ENCODE measurements at regions not wholly inside any gene's neighbourhood (a gene's known extent, or its start where the extent isn't known, plus 50 kb on each side); places are given as distances from the start of the nearest gene placed in this dataset.
"Not testable (repeated sequence)": the region's sequence is repeated elsewhere in the genome, so short reads cannot be mapped to it uniquely, and the experiment has no call there.

DNA sequence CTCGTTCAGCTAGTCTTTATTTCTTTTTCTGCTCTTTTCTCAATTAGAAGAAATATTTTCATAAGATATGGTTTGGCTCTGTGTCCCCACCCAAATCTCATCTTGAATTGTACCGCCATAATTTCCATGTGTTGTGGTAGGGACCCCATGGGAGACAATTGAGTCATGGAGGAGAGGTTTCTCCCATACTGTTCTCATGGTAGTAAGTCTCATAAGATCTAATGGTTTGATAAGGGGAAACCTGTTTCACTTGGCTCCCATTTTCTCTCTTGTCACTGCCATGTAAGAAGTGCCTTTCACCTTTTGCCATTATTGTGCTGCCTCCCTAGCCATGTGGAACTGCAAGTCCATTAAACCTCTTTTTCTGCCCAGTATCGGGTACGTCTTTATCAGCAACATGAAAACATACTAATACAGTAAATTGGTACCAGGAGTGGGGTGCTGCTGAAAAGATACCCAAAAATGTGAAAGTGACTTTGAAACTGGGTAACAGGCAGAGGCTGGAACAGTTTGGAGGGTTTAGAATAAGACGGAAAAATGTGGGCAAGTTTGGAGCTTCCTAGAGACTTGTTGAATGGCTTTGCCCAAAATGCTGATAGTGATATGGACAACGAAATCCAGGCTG is 112.0 kb upstream of the SMARCA2 start:
- TF ChIP-seq EZH2 (IDR thresholded peaks at IDR 0.05); POLR2AphosphoS5 (IDR thresholded peaks at IDR 0.05; ENCODE audit: borderline replicate concordance, low read depth, low read length): not testable (repeated sequence)
